Fibroblast of pulmonary artery (primary cell): ENCODE measurements at regions not wholly inside any gene's neighbourhood (a gene's known extent, or its start where the extent isn't known, plus 50 kb on each side); places are given as distances from the start of the nearest gene placed in this dataset.
"Not testable (repeated sequence)": the region's sequence is repeated elsewhere in the genome, so short reads cannot be mapped to it uniquely, and the experiment has no call there.

Source experiments
- DNase-seq: peaks from one replicate; pipeline ENCODE4 v3.0.0-alpha.2; 2010; ENCODE audit warnings: low read depth
- H3K4me3 ChIP-seq: replicated peaks from 2 replicates; pipeline ENCODE4 v1.5.1; 2011; ENCODE audit warnings: low read depth, mild to moderate bottlenecking, control low read depth, low read length, moderate library complexity
- CTCF ChIP-seq: IDR thresholded peaks from 2 replicates; pipeline ENCODE4 v1.5.1; 2011; ENCODE audit warnings: mild to moderate bottlenecking, control low read depth, low read length, inconsistent platforms; ENCODE audit errors: missing control alignments

- H3K4me3 ChIP-seq = no peak overlapping the region
- no peak for TF ChIP-seq CTCF
- DNase-seq = no peak
Measured at GRCh38 chr5:104913841-104914281, 1351.3 kb upstream of the NUDT12 start.

- DNase-seq = no peak
- no peak overlapping the region for H3K4me3 ChIP-seq
- no peak for TF ChIP-seq CTCF
Measured at GRCh38 chr5:104909803-104910202, 1347.2 kb upstream of the NUDT12 start.

GRCh38 chr5:104904561-104904960 lies 1342.0 kb upstream of the NUDT12 start:
- no peak for TF ChIP-seq CTCF
- no peak for DNase-seq
- H3K4me3 ChIP-seq = no peak overlapping the region

GRCh38 chr5:104903941-104904340 lies 1341.4 kb upstream of the NUDT12 start:
- no peak overlapping the region for H3K4me3 ChIP-seq
- no peak for DNase-seq
- no peak for TF ChIP-seq CTCF

GRCh38 chr5:104891596-104891995 lies 1329.0 kb upstream of the NUDT12 start:
- no peak for DNase-seq
- no peak overlapping the region for H3K4me3 ChIP-seq
- TF ChIP-seq CTCF = no peak

GRCh38 chr5:104890767-104891166 lies 1328.2 kb upstream of the NUDT12 start:
- no peak for DNase-seq
- H3K4me3 ChIP-seq = no peak overlapping the region
- TF ChIP-seq CTCF = no peak

GRCh38 chr5:104859437-104859836 lies 1296.8 kb upstream of the NUDT12 start:
- H3K4me3 ChIP-seq = no peak overlapping the region
- TF ChIP-seq CTCF = no peak
- DNase-seq = peak; percentile 2

- not testable (repeated sequence) for DNase-seq, H3K4me3 ChIP-seq
Measured at GRCh38 chr5:104852099-104852498, 1289.5 kb upstream of the NUDT12 start.
